Stomach (tissue), 4 donors: ENCODE measurements at regions not wholly inside any gene's neighbourhood (a gene's known extent, or its start where the extent isn't known, plus 50 kb on each side); places are given as distances from the start of the nearest gene placed in this dataset.

ENCODE experiments used
- EP300 ChIP-seq: sonication (generic); formaldehyde crosslinking; IDR thresholded peaks from one replicate; pipeline ENCODE4 v1.6.1; 2017; ENCODE audit warnings: antibody characterized with exemption
- POLR2A ChIP-seq, 4 donors: fragments of 450-650 bp; IDR thresholded peaks; one replicate each; pipeline ENCODE4 v1.6.1; 2016; ENCODE audit warnings: antibody characterized with exemption in 4 of 4, control low read depth in 2 of 4, mild to moderate bottlenecking in 1 of 4, moderate library complexity in 1 of 4
- POLR2AphosphoS5 ChIP-seq, 3 donors: sonication (generic); formaldehyde crosslinking; IDR thresholded peaks; one replicate each; pipeline ENCODE4 v1.6.1; 2016; ENCODE audit warnings: antibody characterized with exemption in 3 of 3
- TF ChIP-seq, protein P1 (sequence below), 7 experiments: fragments of 450-650 bp in 4 of 7; fragments of 200-600 bp in 3 of 7; sonication (generic) in 3 of 7; IDR thresholded peaks; one replicate each; pipeline ENCODE4 v1.5.1; 2016 to 2019; ENCODE audit warnings: antibody characterized with exemption in 7 of 7, control low read depth in 2 of 7, mild to moderate bottlenecking in 1 of 7

DNA sequence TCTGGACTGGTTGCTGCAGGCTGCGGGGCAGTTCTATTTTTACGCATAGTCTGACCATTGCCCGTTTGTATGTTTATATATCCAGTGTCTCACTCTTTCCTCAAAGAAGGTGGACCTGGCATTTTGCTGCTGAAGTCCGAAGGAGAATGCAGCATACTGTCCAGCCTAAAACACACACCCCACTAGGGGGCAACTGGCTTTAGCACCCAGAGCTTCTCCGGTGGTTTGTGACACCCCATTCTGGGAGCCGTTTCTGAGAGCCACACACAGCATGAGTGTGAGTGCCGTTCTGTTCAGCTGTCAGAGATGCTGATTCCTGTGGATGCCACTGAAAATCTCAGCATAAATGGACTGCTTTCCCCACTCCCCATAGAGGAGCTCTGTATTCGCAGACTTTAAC, 290.5 kb upstream of the TAS2R1 start:
- TF ChIP-seq, protein P1, sequence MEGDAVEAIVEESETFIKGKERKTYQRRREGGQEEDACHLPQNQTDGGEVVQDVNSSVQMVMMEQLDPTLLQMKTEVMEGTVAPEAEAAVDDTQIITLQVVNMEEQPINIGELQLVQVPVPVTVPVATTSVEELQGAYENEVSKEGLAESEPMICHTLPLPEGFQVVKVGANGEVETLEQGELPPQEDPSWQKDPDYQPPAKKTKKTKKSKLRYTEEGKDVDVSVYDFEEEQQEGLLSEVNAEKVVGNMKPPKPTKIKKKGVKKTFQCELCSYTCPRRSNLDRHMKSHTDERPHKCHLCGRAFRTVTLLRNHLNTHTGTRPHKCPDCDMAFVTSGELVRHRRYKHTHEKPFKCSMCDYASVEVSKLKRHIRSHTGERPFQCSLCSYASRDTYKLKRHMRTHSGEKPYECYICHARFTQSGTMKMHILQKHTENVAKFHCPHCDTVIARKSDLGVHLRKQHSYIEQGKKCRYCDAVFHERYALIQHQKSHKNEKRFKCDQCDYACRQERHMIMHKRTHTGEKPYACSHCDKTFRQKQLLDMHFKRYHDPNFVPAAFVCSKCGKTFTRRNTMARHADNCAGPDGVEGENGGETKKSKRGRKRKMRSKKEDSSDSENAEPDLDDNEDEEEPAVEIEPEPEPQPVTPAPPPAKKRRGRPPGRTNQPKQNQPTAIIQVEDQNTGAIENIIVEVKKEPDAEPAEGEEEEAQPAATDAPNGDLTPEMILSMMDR (IDR thresholded peaks at IDR 0.05): no peak
- TF ChIP-seq POLR2A (IDR thresholded peaks at IDR 0.05): no peak
- no peak for TF ChIP-seq EP300
- no peak for TF ChIP-seq POLR2AphosphoS5 (IDR thresholded peaks at IDR 0.05)
